ENCODE measurements at regions not wholly inside any gene's neighbourhood (a gene's known extent, or its start where the extent isn't known, plus 50 kb on each side); places are given as distances from the start of the nearest gene placed in this dataset.
"Not testable (repeated sequence)": the region's sequence is repeated elsewhere in the genome, so short reads cannot be mapped to it uniquely, and the experiment has no call there.

DNA sequence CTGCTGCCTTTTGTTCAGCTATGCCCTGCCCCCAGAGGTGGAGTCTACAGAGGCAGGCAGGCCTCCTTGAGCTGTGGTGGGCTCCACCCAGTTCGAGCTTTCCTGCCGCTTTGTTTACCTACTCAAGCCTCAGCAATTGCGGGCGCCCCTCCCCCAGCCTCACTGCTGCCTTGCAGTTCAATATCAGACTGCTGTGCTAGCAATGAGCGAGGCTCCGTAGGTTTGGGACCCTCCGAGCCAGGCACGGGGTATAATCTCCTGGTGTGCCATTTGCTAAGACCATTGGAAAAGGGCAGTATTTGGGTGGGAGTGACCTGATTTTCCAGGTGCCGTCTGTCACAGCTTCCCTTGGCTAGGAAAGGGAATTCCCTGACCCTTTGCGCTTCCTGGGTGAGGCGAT is 51.9 kb downstream of the DIPK2A start:
- H3K27ac Mint-ChIP-seq; H3K4me3 Mint-ChIP-seq; H3K4me1 Mint-ChIP-seq (ENCODE audit: low read depth); H3K27me3 Mint-ChIP-seq (ENCODE audit: insufficient read depth); DNase-seq; H3K36me3 Mint-ChIP-seq (ENCODE audit: low read depth): not testable (repeated sequence)
- peaks cover 10% of the 10 kb centered on the region for H3K9me3 Mint-ChIP-seq

GRCh38 chr3:144028798-144029411 is 57.3 kb downstream of the DIPK2A start:
- no peaks in the 10 kb centered on the region for H3K4me1 Mint-ChIP-seq (ENCODE audit: low read depth)

DNA sequence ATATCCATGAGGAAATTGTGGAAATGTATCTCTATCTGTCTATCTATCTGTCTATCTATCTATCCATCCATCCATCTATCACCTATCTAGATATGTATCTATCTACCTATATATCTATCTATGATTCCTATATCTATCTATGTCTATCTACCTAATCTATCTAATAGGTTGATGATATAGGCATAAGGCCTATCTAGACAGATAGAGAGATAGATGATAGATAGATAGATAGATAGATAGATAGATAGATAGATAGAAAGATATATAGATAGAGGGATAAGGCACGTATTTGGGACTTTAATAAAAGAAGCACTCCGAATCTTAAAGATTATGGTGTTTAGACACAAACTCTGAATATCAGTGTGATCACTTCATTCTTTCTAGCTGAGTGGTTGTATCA is 58.1 kb downstream of the DIPK2A start:
- Mint-ChIP-seq H3K4me3 (no peak overlapping the region), H3K4me1 (ENCODE audit: low read depth) (no peaks in the 10 kb centered on the region), H3K27ac (no peak overlapping the region), H3K27me3 (ENCODE audit: insufficient read depth) (no peaks in the 10 kb centered on the region; the same call in none of the 2 replicates), H3K36me3 (ENCODE audit: low read depth) (no peaks in the 10 kb centered on the region), H3K9me3 (no peaks in the 10 kb centered on the region; the same call in 1 of the 2 replicates)
- no peak for DNase-seq
- TF ChIP-seq, protein P1, sequence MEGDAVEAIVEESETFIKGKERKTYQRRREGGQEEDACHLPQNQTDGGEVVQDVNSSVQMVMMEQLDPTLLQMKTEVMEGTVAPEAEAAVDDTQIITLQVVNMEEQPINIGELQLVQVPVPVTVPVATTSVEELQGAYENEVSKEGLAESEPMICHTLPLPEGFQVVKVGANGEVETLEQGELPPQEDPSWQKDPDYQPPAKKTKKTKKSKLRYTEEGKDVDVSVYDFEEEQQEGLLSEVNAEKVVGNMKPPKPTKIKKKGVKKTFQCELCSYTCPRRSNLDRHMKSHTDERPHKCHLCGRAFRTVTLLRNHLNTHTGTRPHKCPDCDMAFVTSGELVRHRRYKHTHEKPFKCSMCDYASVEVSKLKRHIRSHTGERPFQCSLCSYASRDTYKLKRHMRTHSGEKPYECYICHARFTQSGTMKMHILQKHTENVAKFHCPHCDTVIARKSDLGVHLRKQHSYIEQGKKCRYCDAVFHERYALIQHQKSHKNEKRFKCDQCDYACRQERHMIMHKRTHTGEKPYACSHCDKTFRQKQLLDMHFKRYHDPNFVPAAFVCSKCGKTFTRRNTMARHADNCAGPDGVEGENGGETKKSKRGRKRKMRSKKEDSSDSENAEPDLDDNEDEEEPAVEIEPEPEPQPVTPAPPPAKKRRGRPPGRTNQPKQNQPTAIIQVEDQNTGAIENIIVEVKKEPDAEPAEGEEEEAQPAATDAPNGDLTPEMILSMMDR (IDR thresholded peaks at IDR 0.05), result no peak

More at GRCh38 chr3:144028798-144029411, 57.3 kb downstream of the DIPK2A start:
- no peaks in the 10 kb centered on the region; the same call in none of the 2 replicates for H3K27me3 Mint-ChIP-seq (ENCODE audit: insufficient read depth)
- no peak for DNase-seq
- peaks cover 5% of the 10 kb centered on the region for H3K9me3 Mint-ChIP-seq
- H3K4me3 Mint-ChIP-seq, result no peak overlapping the region
- TF ChIP-seq, protein P1 (IDR thresholded peaks at IDR 0.05), result no peak
- H3K27ac Mint-ChIP-seq, result no peak overlapping the region
- no peaks in the 10 kb centered on the region for H3K36me3 Mint-ChIP-seq (ENCODE audit: low read depth)

DNA sequence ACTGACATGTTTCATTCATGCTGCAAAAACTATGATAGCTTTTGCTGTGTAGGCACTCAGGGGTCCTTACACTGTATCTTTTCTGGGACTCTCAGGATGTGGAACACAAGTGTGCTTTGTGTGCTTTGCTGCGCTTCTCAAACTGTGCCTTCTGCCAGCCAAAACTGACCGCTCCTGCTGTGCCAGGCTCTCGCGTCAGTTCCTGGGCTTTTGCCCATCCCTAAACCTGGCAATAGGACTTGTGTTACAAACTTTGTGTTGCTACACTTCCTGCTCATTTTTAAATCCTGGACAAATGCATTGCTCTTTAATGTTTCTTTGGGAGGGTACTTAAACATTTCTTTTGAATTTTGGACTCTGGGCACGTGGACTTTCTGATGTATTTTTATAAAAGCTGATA is 60.3 kb downstream of the DIPK2A start:
- Mint-ChIP-seq H3K27me3 (ENCODE audit: insufficient read depth) (no peaks in the 10 kb centered on the region; the same call in 1 of the 2 replicates), H3K27ac (no peak overlapping the region), H3K9me3 (no peaks in the 10 kb centered on the region; the same call in 1 of the 2 replicates), H3K36me3 (ENCODE audit: low read depth) (no peaks in the 10 kb centered on the region), H3K4me3 (no peak overlapping the region), H3K4me1 (ENCODE audit: low read depth) (no peaks in the 10 kb centered on the region)
- DNase-seq, result no peak
- TF ChIP-seq, protein P1 (IDR thresholded peaks at IDR 0.05), result no peak

DNA sequence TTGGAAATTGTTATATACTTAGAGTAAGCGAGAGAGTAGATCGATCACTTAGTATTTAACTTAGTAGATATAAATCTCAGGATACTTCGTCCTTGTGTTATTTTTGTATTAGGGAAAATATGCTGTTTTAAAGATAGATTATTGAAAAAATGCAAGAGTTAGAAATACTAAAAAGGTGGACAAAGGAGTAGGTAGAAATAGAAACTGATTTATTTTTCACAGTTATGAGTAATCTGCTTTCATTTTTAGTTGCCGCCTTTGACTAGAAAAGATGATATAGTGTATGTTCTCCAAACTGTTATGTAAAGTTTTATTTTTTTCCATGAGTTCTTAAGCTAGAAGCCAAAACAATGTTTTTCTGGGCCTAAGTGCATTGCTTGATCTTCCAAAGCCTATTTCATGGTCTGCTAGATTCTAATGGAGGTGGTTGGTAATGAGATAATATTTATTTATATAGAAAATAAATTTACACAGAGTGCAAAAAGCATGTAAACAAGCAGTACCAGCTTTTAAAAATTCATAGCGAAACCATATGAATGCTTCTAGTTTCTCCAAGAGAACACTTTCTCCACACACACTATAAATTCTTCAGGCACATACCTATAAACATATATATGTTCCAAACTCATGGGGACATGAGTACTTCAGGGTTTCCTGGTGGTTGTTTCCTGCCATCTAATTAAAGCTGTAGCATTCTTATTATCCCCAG is 61.1 kb downstream of the DIPK2A start:
- Mint-ChIP-seq H3K36me3 (ENCODE audit: low read depth) (no peaks in the 10 kb centered on the region), H3K27me3 (ENCODE audit: insufficient read depth) (no peaks in the 10 kb centered on the region; the same call in 1 of the 2 replicates), H3K9me3 (peaks cover 4% of the 10 kb centered on the region; the same call in 1 of the 2 replicates), H3K4me1 (ENCODE audit: low read depth) (no peaks in the 10 kb centered on the region), H3K4me3 (no peak overlapping the region), H3K27ac (no peak overlapping the region)
- DNase-seq, result no peak
- TF ChIP-seq, protein P1 (IDR thresholded peaks at IDR 0.05), result no peak

DNA sequence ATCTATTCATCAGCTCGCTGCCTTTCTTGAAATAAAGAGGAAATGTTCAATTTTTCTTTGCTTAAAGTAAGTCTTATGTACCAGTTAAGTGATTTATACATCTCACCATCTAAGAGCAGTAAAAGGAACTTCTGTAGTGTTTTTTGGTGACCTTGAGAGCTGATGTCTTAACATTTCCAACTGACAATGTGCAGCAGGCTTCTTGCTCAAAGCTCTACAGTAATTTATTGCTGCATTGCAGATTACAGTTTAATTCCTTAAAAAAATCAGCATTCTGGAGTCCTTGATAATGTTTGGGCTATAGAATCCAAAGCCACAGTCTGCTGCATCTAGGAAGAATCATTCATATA is 61.6 kb downstream of the DIPK2A start:
- no peaks in the 10 kb centered on the region; the same call in 1 of the 2 replicates for H3K27me3 Mint-ChIP-seq (ENCODE audit: insufficient read depth)
- no peaks in the 10 kb centered on the region for H3K36me3 Mint-ChIP-seq (ENCODE audit: low read depth)
- DNase-seq, result no peak
- no peak overlapping the region for H3K4me3 Mint-ChIP-seq
- no peaks in the 10 kb centered on the region for H3K4me1 Mint-ChIP-seq (ENCODE audit: low read depth)
- TF ChIP-seq, protein P1 (IDR thresholded peaks at IDR 0.05), result no peak
- peaks cover 4% of the 10 kb centered on the region; the same call in 1 of the 2 replicates for H3K9me3 Mint-ChIP-seq
- H3K27ac Mint-ChIP-seq, result no peak overlapping the region
